HepG2 (cell line): ENCODE measurements at regions not wholly inside any gene's neighbourhood (a gene's known extent, or its start where the extent isn't known, plus 50 kb on each side); places are given as distances from the start of the nearest gene placed in this dataset.

ENCODE experiments used
- CERS6 ChIP-seq: sonication (generic); formaldehyde crosslinking; IDR thresholded peaks from 2 replicates; pipeline ENCODE4 v1.5.0; 2020; ENCODE audit warnings: missing genetic modification reagents
- CREB3 ChIP-seq: sonication (generic); formaldehyde crosslinking; IDR thresholded peaks from 2 replicates; pipeline ENCODE4 v1.5.0; 2020; ENCODE audit warnings: missing genetic modification reagents
- DNMT1 ChIP-seq: sonication (generic); formaldehyde crosslinking; IDR thresholded peaks from 2 replicates; pipeline ENCODE4 v1.5.1; 2020; ENCODE audit warnings: mild to moderate bottlenecking, missing genetic modification reagents
- KAT2B ChIP-seq: fragments of 150-350 bp; IDR thresholded peaks from 2 replicates; pipeline ENCODE4 v1.6.1; 2014; ENCODE audit warnings: low read depth, low read length, borderline replicate concordance
- PRPF4 ChIP-seq: fragments of 200-400 bp; formaldehyde crosslinking; IDR thresholded peaks from 2 replicates; pipeline ENCODE4 v1.6.1; 2016; ENCODE audit warnings: low read length, low read depth; ENCODE audit not compliant: poor library complexity, severe bottlenecking
- RAD21 ChIP-seq: fragments of 450-650 bp; formaldehyde crosslinking; IDR thresholded peaks from 2 replicates; pipeline ENCODE4 v1.5.0; 2020; ENCODE audit warnings: mild to moderate bottlenecking
- U2AF2 ChIP-seq: fragments of 200-400 bp; formaldehyde crosslinking; IDR thresholded peaks from 2 replicates; pipeline ENCODE4 v1.6.1; 2017; ENCODE audit warnings: low read depth, mild to moderate bottlenecking, low read length
- ZBTB8A ChIP-seq: sonication (generic); formaldehyde crosslinking; IDR thresholded peaks from 2 replicates; pipeline ENCODE4 v1.4.0; 2020; ENCODE audit warnings: mild to moderate bottlenecking, low read depth, missing genetic modification reagents, borderline replicate concordance
- ZGPAT ChIP-seq: IDR thresholded peaks from 2 replicates; pipeline ENCODE4 v1.6.1; 2016; ENCODE audit warnings: mild to moderate bottlenecking
- ZNF121 ChIP-seq: sonication (generic); formaldehyde crosslinking; IDR thresholded peaks from 2 replicates; pipeline ENCODE4 v1.5.0; 2020; ENCODE audit warnings: mild to moderate bottlenecking, missing genetic modification reagents
- ZNF143 ChIP-seq: sonication (generic); formaldehyde crosslinking; IDR thresholded peaks from 2 replicates; pipeline ENCODE4 v1.4.0; 2020; ENCODE audit warnings: missing genetic modification reagents
- ZNF205 ChIP-seq: IDR thresholded peaks from 2 replicates; pipeline ENCODE4 v1.6.1; 2018; ENCODE audit warnings: missing biosample characterization, missing genetic modification reagents
- ZNF232 ChIP-seq: sonication (generic); formaldehyde crosslinking; IDR thresholded peaks from 2 replicates; pipeline ENCODE4 v1.4.0; 2020; ENCODE audit warnings: missing genetic modification reagents, borderline replicate concordance
- ZNF326 ChIP-seq: sonication (generic); formaldehyde crosslinking; IDR thresholded peaks from 2 replicates; pipeline ENCODE4 v1.4.0; 2020; ENCODE audit warnings: missing genetic modification reagents, borderline replicate concordance
- ZNF331 ChIP-seq: sonication (generic); formaldehyde crosslinking; IDR thresholded peaks from 2 replicates; pipeline ENCODE4 v1.4.0; 2020; ENCODE audit warnings: missing genetic modification reagents
- ZNF557 ChIP-seq: sonication (generic); formaldehyde crosslinking; IDR thresholded peaks from 2 replicates; pipeline ENCODE4 v1.4.0; 2020; ENCODE audit warnings: missing genetic modification reagents
- ZNF563 ChIP-seq: sonication (generic); formaldehyde crosslinking; IDR thresholded peaks from 2 replicates; pipeline ENCODE4 v1.8.0; 2022; ENCODE audit warnings: mild to moderate bottlenecking, moderate library complexity, missing genetic modification reagents
- ZNF567 ChIP-seq: sonication (generic); formaldehyde crosslinking; IDR thresholded peaks from 2 replicates; pipeline ENCODE4 v1.8.1; 2023; ENCODE audit warnings: mild to moderate bottlenecking, missing genetic modification reagents, borderline replicate concordance
- ZNF609 ChIP-seq: sonication (generic); formaldehyde crosslinking; IDR thresholded peaks from 2 replicates; pipeline ENCODE4 v1.4.0; 2020; ENCODE audit warnings: mild to moderate bottlenecking, missing genetic modification reagents, borderline replicate concordance

GRCh38 chr6:137271245-137272183 lies 52.3 kb upstream of the IFNGR1 start (continued):
- TF ChIP-seq ZNF232 (no peak), ZNF331 (CRISPR knock-in tag) (peak; percentile 26; the same call in 1 of the 2 replicates), CERS6 (CRISPR knock-in tag) (no peak), RAD21 (CRISPR knock-in tag) (peak; percentile 94), PRPF4 (no peak), ZBTB8A (CRISPR knock-in tag) (no peak), ZNF326 (no peak), CREB3 (no peak), ZGPAT (CRISPR knock-in tag) (0 out of 2 replicates have a peak, but pooled peaks have one; percentile 37), ZNF205 (CRISPR knock-in tag) (no peak), ZNF567 (CRISPR knock-in tag) (no peak), DNMT1 (CRISPR knock-in tag) (no peak), ZNF609 (no peak), ZNF563 (CRISPR knock-in tag) (no peak), ZNF557 (no peak), U2AF2 (no peak), ZNF143 (no peak), KAT2B (no peak), ZNF121 (no peak)
